A673 (cell line): ENCODE measurements at regions not wholly inside any gene's neighbourhood (a gene's known extent, or its start where the extent isn't known, plus 50 kb on each side); places are given as distances from the start of the nearest gene placed in this dataset.

Source experiments
- BruUV-seq: library from RNA; stranded (reverse); fragments of 400-500 nt; replicated peaks from 2 replicates; lab custom pipeline; 2021; lab: Mats Ljungman, UMichigan
- CTCF ChIA-PET: fragments of 300-600 bp; sonication (Branson Sonifier 250); formaldehyde crosslinking; loops from one replicate; lab custom pipeline; 2022; ENCODE audit warnings: antibody characterized with exemption; lab: Charles Lee
- POLR2A ChIA-PET: fragments of 300-600 bp; sonication (Branson Sonifier 250); formaldehyde crosslinking; loops from one replicate; lab custom pipeline; 2022; ENCODE audit warnings: antibody characterized with exemption; ENCODE audit not compliant: low non-redundant PET; lab: Charles Lee
- DNase-seq: peaks from one replicate; pipeline ENCODE4 v3.0.0-alpha.2; 2015; ENCODE audit warnings: low spot score
- H3K27ac ChIP-seq: fragments of 200-600 bp; sonication (generic); 2 replicates; pipeline ENCODE4 v1.5.1; 2016; ENCODE audit warnings: mixed run types, low read depth, mild to moderate bottlenecking, mixed read lengths, antibody characterized with exemption, low read length; ENCODE audit not compliant: poor library complexity, severe bottlenecking
- H3K27me3 ChIP-seq: fragments of 200-600 bp; sonication (generic); replicated peaks from 2 replicates; pipeline ENCODE4 v1.6.1; 2017; ENCODE audit warnings: mixed run types, low read depth, mild to moderate bottlenecking, mixed read lengths, antibody characterized with exemption, low read length; ENCODE audit not compliant: insufficient read depth, poor library complexity
- H3K36me3 ChIP-seq: fragments of 200-600 bp; sonication (generic); 2 replicates; pipeline ENCODE4 v1.6.1; 2016; ENCODE audit warnings: mixed run types, mild to moderate bottlenecking, mixed read lengths, antibody characterized with exemption, low read length; ENCODE audit not compliant: insufficient read depth, poor library complexity, severe bottlenecking
- H3K4me1 ChIP-seq: fragments of 200-600 bp; sonication (generic); 2 replicates; pipeline ENCODE4 v1.6.1; 2017; ENCODE audit warnings: mixed run types, mild to moderate bottlenecking, mixed read lengths, antibody characterized with exemption, low read length; ENCODE audit not compliant: insufficient read depth, poor library complexity, severe bottlenecking
- H3K4me3 ChIP-seq: fragments of 200-600 bp; sonication (generic); 2 replicates; pipeline ENCODE4 v1.5.1; 2016; ENCODE audit warnings: low read depth, mixed run types, mild to moderate bottlenecking, mixed read lengths, low read length; ENCODE audit not compliant: poor library complexity, severe bottlenecking
- H3K9me3 ChIP-seq: fragments of 200-600 bp; sonication (generic); 2 replicates; pipeline ENCODE4 v1.6.1; 2016; ENCODE audit warnings: mixed run types, low read depth, mild to moderate bottlenecking, mixed read lengths, antibody characterized with exemption, low read length; ENCODE audit not compliant: poor library complexity, severe bottlenecking
- CTCF ChIP-seq: fragments of 300-800, 200-600 bp; sonication (generic); conservative IDR thresholded peaks from 2 replicates; pipeline ENCODE4 v1.5.1; 2017; ENCODE audit warnings: low read depth, mild to moderate bottlenecking, antibody characterized with exemption, low read length, moderate library complexity, mixed read lengths
- EZH2 ChIP-seq: fragments of 200-600 bp; sonication (generic); IDR thresholded peaks from 2 replicates; pipeline ENCODE4 v1.6.1; 2017; ENCODE audit warnings: borderline replicate concordance, low read depth, mild to moderate bottlenecking, mixed read lengths, antibody characterized with exemption, low read length; ENCODE audit not compliant: poor library complexity, severe bottlenecking
- intact Hi-C: fragments of 100-400 bp; cut with micrococcal nuclease; formaldehyde crosslinking; loops from one replicate; pipeline ENCODE4 v1.10.0; 2022; ENCODE audit not compliant: unreplicated experiment

GRCh38 chr12:13564266-13564810 lies 367.8 kb downstream of the EMP1 start:
- Histone ChIP-seq H3K36me3 (no peaks in the 10 kb centered on the region), H3K9me3 (no peaks in the 10 kb centered on the region), H3K4me3 (no peak overlapping the region), H3K27ac (no peak overlapping the region), H3K27me3 (peaks cover 67% of the 10 kb centered on the region), H3K4me1 (no peaks in the 10 kb centered on the region)
- intact Hi-C loops: no loop called here
- POLR2A ChIA-PET: no interaction called here
- no peak for DNase-seq
- CTCF ChIA-PET: no interaction called here
- TF ChIP-seq EZH2 (no peak), CTCF (no peak)
- BruUV-seq: no TSS peak

- ChIA-PET POLR2A (no interaction called here), CTCF (no interaction called here)
- Histone ChIP-seq H3K4me1 (no peaks in the 10 kb centered on the region), H3K36me3 (no peaks in the 10 kb centered on the region), H3K27ac (no peak overlapping the region), H3K27me3 (peaks cover 67% of the 10 kb centered on the region), H3K4me3 (no peak overlapping the region), H3K9me3 (no peaks in the 10 kb centered on the region)
- no peak for DNase-seq
- intact Hi-C loops: no loop called here
- no TSS peak for BruUV-seq
- no peak for TF ChIP-seq EZH2
- TF ChIP-seq CTCF: no peak
These were observed 367.2 kb downstream of the EMP1 start for GRCh38 chr12:13563743-13564125.

GRCh38 chr12:13562915-13563742 lies 366.6 kb downstream of the EMP1 start:
- peaks cover 67% of the 10 kb centered on the region for H3K27me3 ChIP-seq
- no TSS peak for BruUV-seq
- ChIA-PET POLR2A (no interaction called here), CTCF (no interaction called here)
- no peaks in the 10 kb centered on the region for H3K9me3 ChIP-seq
- H3K36me3 ChIP-seq: no peaks in the 10 kb centered on the region
- no peak for DNase-seq
- no peak overlapping the region for H3K4me3 ChIP-seq
- no peaks in the 10 kb centered on the region for H3K4me1 ChIP-seq
- no peak for TF ChIP-seq CTCF
- no peak overlapping the region for H3K27ac ChIP-seq
- intact Hi-C loops: no loop called here
